ENCODE measurements at regions not wholly inside any gene's neighbourhood (a gene's known extent, or its start where the extent isn't known, plus 50 kb on each side); places are given as distances from the start of the nearest gene placed in this dataset.

DNA sequence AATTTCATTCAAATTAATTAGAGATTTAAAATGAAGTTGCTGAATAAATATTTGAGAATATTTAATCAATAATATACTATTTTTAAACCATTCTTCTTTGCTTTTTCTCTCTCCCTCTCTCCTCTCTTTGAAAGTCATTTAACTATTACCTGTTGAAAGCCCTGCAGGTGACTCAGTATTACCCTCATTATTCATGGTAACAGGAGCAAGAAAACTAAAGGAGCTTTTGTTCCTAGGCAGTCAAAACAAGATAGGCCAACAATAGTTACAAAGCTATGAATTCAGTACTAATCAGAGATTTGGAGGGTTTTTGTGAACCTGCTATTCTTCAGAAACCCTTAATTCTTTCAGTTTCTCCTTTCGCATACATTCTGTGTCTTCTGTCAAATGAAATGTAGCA, 721.3 kb upstream of the NCAM2 start:
- TF ChIP-seq, protein P1, sequence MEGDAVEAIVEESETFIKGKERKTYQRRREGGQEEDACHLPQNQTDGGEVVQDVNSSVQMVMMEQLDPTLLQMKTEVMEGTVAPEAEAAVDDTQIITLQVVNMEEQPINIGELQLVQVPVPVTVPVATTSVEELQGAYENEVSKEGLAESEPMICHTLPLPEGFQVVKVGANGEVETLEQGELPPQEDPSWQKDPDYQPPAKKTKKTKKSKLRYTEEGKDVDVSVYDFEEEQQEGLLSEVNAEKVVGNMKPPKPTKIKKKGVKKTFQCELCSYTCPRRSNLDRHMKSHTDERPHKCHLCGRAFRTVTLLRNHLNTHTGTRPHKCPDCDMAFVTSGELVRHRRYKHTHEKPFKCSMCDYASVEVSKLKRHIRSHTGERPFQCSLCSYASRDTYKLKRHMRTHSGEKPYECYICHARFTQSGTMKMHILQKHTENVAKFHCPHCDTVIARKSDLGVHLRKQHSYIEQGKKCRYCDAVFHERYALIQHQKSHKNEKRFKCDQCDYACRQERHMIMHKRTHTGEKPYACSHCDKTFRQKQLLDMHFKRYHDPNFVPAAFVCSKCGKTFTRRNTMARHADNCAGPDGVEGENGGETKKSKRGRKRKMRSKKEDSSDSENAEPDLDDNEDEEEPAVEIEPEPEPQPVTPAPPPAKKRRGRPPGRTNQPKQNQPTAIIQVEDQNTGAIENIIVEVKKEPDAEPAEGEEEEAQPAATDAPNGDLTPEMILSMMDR (IDR thresholded peaks at IDR 0.05; ENCODE audit: borderline replicate concordance, extremely low read depth, low read length, poor library complexity, severe bottlenecking): no peak
- TF ChIP-seq EZH2 (IDR thresholded peaks at IDR 0.05; ENCODE audit: borderline replicate concordance, low read depth, low read length, severe bottlenecking): no peak

Data from DND-41 (cell line).